ENCODE measurements at regions not wholly inside any gene's neighbourhood (a gene's known extent, or its start where the extent isn't known, plus 50 kb on each side); places are given as distances from the start of the nearest gene placed in this dataset.
A peak's percentile ranks its signal among the peaks of the same experiment; 100 is the strongest.

DNA sequence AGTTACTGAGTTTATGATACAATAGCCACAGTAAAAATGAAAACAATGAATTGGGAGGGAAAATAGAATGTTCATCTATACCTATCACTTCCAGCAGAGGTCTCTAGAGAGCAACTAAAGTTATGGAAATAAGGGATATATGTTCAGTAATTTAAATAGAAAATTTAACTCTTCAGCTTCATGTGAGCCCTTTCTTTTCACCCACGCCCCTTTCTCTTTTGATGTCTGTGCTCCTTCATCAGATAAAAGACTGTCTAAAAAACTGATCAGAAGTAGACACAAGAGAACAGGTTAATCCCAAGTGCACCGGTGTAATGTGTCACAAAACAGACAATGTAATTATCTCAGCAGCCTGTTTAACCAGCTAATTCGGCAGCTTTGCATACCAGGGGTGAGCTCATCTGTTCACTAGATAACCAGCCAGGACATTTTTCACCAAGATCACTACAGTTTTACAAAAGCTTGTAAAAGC, 238.5 kb upstream of the ERBB4 start:
- H3K27ac ChIP-seq (ENCODE audit: low read length) = no peak overlapping the region
- H3K27me3 ChIP-seq (ENCODE audit: low read length) = no peaks in the 10 kb centered on the region
- H3K4me2 ChIP-seq (ENCODE audit: low read length) = peak overlapping the region; percentile 65
- intact Hi-C loops (cut with micrococcal nuclease) = loop anchor here (1.0 to 2.0 kb wide), 6 partner anchors 91 to 376 kb away; no protein-coding TSS in a partner anchor
- peak overlapping the region; percentile 45 for H3K4me3 ChIP-seq (ENCODE audit: low read length)
- H4K20me1 ChIP-seq (ENCODE audit: low read length) = no peaks in the 10 kb centered on the region
- H2AFZ ChIP-seq (ENCODE audit: low read length) = peak overlapping the region; percentile 68
- peaks cover 11% of the 10 kb centered on the region; the same call in 1 of the 2 replicates for H3K4me1 ChIP-seq (ENCODE audit: insufficient read depth, low read length)
- H3F3A ChIP-seq (ENCODE audit: low read length, unreplicated experiment) = no peaks in the 10 kb centered on the region
- H3K9me3 ChIP-seq (ENCODE audit: low read length) = no peaks in the 10 kb centered on the region
- no peaks in the 10 kb centered on the region for H3K79me2 ChIP-seq (ENCODE audit: low read length)
- H3K36me3 ChIP-seq (ENCODE audit: low read depth, low read length) = no peaks in the 10 kb centered on the region
- H3K9ac ChIP-seq (ENCODE audit: low read length) = no peak overlapping the region
- no TSS peak for BruUV-seq (replicated peaks)
- peak; percentile 63 for ATAC-seq
- POLR2A ChIA-PET (ENCODE audit: unreplicated experiment) = no interaction called here
- peak; percentile 79 for TF ChIP-seq CTCF (conservative IDR thresholded peaks at IDR 0.05; ENCODE audit: low read depth, low read length)
- TF ChIP-seq EZH2 (IDR thresholded peaks at IDR 0.05; ENCODE audit: low read length, unreplicated experiment) = no peak
- DNase-seq = peak; percentile 77
- CTCF ChIA-PET = interaction anchor here (0.6 to 3.1 kb wide), 5 partner anchors 115 to 376 kb away, joined by 3 to 23 read pairs (median 5); partner anchors contain the start of gene IKZF2
- H3K9me2 ChIP-seq (replicated peaks; ENCODE audit: low read length) = no peaks in the 10 kb centered on the region

- TF ChIP-seq EZH2 (IDR thresholded peaks at IDR 0.05; ENCODE audit: low read length, unreplicated experiment) (no peak), EZH2phosphoT487 (IDR thresholded peaks at IDR 0.05; ENCODE audit: borderline replicate concordance, low read length) (no peak), CTCF (conservative IDR thresholded peaks at IDR 0.05; ENCODE audit: low read depth, low read length) (no peak)
- Histone ChIP-seq H4K20me1 (ENCODE audit: low read length) (no peaks in the 10 kb centered on the region), H3K9me3 (ENCODE audit: low read length) (no peaks in the 10 kb centered on the region), H3K4me3 (ENCODE audit: low read length) (no peak overlapping the region), H3K9ac (ENCODE audit: low read length) (no peak overlapping the region), H3K4me2 (ENCODE audit: low read length) (no peak overlapping the region), H3K79me2 (ENCODE audit: low read length) (no peaks in the 10 kb centered on the region), H2AFZ (ENCODE audit: low read length) (no peak overlapping the region), H3K27me3 (ENCODE audit: low read length) (no peaks in the 10 kb centered on the region), H3K36me3 (ENCODE audit: low read depth, low read length) (no peaks in the 10 kb centered on the region), H3F3A (ENCODE audit: low read length, unreplicated experiment) (no peaks in the 10 kb centered on the region), H3K27ac (ENCODE audit: low read length) (no peak overlapping the region), H3K9me2 (replicated peaks; ENCODE audit: low read length) (no peaks in the 10 kb centered on the region), H3K4me1 (ENCODE audit: insufficient read depth, low read length) (peaks cover 13% of the 10 kb centered on the region; the same call in 1 of the 2 replicates)
- intact Hi-C loops (cut with micrococcal nuclease) = no loop called here
- POLR2A ChIA-PET (ENCODE audit: unreplicated experiment) = interaction anchor here (0.7 kb wide), 1 partner anchor 62 kb away, joined by 3 read pairs; no protein-coding TSS in a partner anchor
- CTCF ChIA-PET = no interaction called here
- BruUV-seq (replicated peaks) = no TSS peak
- DNase-seq (no peak), ATAC-seq (no peak)
Observed at GRCh38 chr2:212773808-212774339, 235.3 kb upstream of the ERBB4 start.

DNA sequence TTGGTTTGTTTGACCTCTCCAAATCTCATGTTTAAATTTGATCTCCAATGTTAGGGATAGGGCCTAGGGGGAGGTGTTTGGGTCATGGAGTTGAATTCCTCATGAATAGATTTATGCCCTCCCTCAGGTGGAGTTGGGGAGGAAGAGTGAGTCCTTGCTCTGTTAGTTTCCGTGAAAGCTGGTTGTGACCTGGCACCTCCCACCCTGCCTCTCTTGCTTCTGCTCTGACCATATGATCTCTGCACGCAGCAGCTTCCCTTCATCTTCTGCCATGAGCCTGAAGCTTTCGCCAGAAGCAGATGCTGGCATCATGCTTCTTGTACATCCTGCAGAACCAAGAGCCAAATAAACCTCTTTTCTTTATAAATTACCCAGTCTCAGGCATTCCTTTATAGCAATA, 231.6 kb upstream of the ERBB4 start:
- Histone ChIP-seq H3K4me1 (ENCODE audit: insufficient read depth, low read length) (peaks cover 10% of the 10 kb centered on the region; the same call in 1 of the 2 replicates), H3K27ac (ENCODE audit: low read length) (no peak overlapping the region), H3K27me3 (ENCODE audit: low read length) (no peaks in the 10 kb centered on the region), H3K36me3 (ENCODE audit: low read depth, low read length) (no peaks in the 10 kb centered on the region), H3F3A (ENCODE audit: low read length, unreplicated experiment) (no peaks in the 10 kb centered on the region), H3K79me2 (ENCODE audit: low read length) (no peaks in the 10 kb centered on the region), H3K4me3 (ENCODE audit: low read length) (no peak overlapping the region), H3K9me2 (replicated peaks; ENCODE audit: low read length) (no peaks in the 10 kb centered on the region), H3K9me3 (ENCODE audit: low read length) (no peaks in the 10 kb centered on the region), H3K4me2 (ENCODE audit: low read length) (no peak overlapping the region), H3K9ac (ENCODE audit: low read length) (no peak overlapping the region), H4K20me1 (ENCODE audit: low read length) (no peaks in the 10 kb centered on the region), H2AFZ (ENCODE audit: low read length) (no peak overlapping the region)
- ChIA-PET POLR2A (ENCODE audit: unreplicated experiment) (no interaction called here), CTCF (no interaction called here)
- TF ChIP-seq CTCF (conservative IDR thresholded peaks at IDR 0.05; ENCODE audit: low read depth, low read length) (no peak), EZH2 (IDR thresholded peaks at IDR 0.05; ENCODE audit: low read length, unreplicated experiment) (no peak), EZH2phosphoT487 (IDR thresholded peaks at IDR 0.05; ENCODE audit: borderline replicate concordance, low read length) (no peak)
- intact Hi-C loops (cut with micrococcal nuclease) = no loop called here
- ATAC-seq = no peak
- BruUV-seq (replicated peaks) = no TSS peak
- DNase-seq = no peak

Measured in PC-3 (cell line).